Fibroblast of peridontal ligament (primary cell): ENCODE measurements at regions not wholly inside any gene's neighbourhood (a gene's known extent, or its start where the extent isn't known, plus 50 kb on each side); places are given as distances from the start of the nearest gene placed in this dataset.
"Not testable (repeated sequence)": the region's sequence is repeated elsewhere in the genome, so short reads cannot be mapped to it uniquely, and the experiment has no call there.

ENCODE experiments used
- DNase-seq: peaks from one replicate; pipeline ENCODE4 v3.0.0-alpha.2; 2010; ENCODE audit errors: extremely low read depth

DNA sequence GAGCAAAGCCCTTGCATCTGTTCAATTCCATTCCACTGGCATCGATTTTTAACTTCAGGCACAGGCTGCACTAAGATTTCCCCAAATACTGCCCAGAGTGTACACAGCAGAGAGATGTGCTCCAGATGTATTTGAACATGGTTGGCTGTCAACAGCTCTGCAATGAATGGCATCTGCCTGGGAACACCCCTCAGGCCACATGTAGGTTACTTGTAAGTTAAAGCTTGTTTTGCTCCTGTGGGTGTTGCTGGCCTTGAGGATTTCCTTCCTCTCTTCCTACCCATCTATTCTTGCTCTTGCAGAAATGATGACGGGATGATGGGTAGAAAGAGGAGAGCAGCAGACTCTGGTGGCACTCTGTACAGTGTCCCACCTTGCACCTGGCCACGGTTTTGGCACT lies 69.3 kb upstream of the HELT start:
- no peak for DNase-seq

DNA sequence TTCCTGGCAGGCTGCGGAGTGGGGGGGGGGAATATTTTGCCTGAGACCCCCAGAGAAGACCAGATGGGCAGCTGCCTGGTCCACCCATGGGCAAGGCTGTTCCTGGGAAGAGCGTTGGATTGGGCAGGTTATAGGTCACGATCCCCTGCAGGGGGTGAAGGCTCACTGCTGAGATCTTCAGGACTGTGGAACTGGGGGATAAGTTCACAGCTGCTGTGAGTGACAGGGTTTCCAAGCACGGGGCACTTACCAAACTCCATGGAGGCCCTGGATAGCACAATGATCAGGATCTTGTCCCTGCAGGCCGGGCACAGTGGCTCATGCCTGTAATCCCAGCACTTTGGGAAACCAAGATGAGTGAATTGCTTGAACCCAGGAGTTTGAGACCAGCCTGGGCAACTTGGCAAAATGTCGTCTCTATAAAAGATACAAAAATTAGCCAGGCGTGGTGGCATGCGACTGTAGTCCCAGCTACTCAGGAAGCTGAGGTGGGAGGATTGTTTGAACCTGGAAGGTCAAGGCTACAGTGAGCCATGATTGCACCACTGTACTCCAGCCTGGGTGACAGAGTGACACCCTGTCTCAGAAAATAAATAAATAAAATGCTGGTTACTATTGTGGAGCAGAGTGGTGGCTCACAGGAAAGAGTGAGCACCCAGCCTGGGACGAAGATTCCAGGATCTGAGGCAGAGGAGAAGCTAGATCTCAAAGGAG lies 68.0 kb upstream of the HELT start:
- no peak for DNase-seq

DNA sequence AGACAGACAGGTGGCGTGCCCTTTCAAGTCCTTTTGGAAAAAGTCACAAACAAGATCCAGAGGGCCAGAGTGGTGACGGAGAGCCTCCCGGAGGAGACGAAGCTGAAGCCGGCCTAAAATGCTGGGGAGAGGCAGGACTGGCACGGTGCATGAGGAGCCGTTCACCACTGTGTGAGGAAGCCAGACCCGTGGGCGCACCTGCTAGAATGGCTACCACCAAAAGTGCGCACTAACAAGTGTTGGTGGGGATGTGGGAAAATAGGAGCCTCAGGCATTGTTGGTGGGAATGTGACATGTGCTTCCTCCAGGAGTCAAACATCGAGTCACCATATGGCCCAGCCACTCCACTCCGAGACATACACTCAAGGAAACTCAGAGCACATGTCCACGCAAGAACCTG lies 67.4 kb upstream of the HELT start:
- no peak for DNase-seq

DNA sequence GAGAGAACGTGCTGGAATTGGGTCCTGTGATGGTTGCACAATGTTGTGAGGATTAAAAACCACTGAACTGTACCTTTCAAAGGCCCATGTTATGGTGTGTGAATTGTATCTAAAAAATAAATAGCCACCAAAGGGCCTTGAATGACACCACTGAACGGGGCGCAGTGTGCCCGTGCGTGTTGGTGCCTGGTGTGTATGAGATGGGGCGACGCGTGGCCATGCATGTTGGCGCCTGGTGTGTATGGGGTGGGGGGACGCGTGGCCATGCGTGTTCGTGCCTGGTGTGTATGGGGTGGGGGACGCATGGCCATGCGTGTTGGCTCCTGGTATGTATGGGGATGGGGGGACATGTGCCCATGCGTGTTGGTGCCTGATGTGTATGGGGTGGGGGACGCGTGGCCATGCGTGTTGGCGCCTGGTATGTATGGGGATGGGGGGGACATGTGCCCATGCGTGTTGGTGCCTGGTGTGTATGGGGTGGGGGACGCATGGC lies 66.6 kb upstream of the HELT start:
- DNase-seq = no peak

DNA sequence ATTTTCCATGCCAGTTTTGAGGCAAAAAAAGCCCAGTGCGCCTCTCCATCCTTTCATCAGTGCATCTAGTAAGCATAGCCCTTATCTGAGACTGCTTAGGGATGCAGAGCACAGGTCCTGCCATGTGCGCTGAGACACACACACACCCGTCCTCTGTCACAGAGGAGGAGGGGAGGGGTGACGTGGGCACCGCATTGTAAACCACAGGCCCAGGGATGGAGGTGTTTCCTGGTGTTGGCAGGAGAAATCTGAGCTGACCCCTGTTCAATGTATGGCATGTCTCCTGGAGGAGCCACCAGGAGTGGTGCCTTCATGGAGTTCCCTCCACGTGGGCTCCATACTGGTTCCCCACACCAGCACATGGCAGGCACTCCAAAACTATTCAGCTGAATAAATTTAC lies 65.8 kb upstream of the HELT start:
- DNase-seq = no peak

DNA sequence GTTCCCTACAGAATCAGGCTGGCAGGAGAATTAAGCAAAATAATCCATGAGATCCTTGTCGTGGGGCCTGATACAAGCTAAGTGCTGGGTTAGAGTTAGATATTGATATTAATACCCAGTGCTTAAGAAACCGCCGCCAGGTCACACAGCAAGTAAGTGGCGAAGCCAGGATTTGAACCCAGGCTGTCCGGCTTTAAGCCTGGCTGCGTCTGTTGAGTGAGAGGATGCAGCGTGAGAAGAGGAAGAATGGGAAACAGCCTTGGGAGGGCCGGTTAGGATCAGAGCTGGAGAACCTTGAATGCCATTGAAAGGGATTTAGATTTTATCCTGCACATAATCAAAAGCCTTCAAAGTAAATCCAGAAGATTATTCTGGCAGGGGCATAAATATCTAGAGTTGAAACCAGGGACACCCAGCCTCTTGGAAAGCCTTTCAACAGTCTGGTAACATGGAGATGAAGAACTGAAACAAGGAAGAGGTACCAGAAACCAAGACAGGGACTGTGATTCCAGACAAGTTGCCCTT lies 64.8 kb upstream of the HELT start:
- no peak for DNase-seq

DNA sequence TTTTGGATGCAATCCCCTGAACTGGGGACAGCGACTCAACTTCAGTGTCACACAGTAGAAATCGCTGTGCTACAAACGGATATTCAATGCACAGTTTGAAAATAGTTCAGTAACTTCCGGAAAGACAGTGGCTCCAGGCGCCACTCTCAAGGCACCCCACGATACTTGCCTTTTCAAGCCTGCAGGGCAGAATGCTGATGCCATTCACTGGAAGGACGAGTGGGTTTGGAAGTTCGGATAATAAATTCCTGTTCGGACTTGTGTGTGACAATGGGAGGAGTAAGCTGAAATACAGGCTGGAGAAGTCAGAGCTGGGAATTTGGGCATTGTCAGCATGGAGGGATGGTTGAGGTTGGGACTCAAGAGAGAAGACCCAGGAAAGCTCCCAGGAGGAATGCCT lies 64.3 kb upstream of the HELT start:
- no peak for DNase-seq

DNA sequence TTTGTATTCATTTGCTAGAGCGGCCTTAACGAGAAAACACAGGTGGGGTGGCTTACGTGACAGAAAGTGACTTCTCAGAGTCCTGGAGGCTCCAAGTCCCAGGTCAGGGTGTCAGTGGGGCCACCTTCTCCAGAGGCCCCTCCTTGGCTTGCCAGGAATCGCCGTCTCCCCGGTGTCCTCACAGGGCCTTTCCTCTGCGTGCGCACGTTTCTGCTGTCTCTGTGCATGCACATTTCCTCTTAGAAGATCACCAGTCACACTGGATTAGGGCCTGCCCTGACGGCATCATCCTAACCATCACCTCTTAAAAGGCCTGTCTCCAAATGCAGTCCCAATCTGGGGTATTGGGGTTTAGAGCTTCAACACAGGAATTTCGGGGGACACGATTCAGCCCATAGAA lies 63.8 kb upstream of the HELT start:
- DNase-seq = no peak

DNA sequence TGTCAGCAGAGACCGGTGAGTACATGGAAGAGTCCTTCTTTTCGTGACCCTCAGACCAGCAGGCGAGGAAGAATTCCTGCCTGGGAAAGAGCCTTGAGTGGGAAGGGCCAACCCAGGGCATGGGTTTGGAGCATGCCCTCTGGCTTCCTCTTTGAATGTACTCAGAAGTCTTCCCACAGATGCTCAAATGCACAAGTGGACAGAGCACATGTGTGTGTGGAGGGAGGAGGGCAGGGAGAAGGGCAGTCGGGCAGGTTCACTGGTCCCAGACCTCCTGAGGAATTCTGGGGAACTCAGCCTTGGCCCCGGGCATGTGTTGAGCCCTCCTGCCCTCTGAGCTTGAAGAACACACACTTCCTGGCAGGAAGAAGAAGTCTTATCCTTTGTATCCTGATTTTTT lies 63.2 kb upstream of the HELT start:
- DNase-seq = no peak

DNA sequence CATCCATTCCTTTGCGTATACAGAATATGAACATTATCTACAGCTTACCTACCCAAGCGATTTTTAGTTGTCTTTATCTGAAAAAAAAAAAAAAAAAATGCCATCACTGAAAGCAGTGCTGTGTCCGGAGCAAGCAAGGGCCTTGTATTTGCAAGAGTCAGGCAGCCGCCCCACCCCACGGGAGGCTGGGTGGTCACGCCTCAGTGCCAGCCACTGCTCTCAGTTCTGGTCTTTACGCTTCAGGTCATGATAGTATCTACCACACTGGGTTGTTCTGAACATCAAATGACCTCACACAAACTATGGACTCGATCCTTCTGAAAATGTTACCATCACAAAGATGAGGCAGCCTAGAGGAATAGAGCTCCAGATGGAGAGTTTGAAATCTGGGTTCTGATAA lies 62.7 kb upstream of the HELT start:
- DNase-seq = no peak

DNA sequence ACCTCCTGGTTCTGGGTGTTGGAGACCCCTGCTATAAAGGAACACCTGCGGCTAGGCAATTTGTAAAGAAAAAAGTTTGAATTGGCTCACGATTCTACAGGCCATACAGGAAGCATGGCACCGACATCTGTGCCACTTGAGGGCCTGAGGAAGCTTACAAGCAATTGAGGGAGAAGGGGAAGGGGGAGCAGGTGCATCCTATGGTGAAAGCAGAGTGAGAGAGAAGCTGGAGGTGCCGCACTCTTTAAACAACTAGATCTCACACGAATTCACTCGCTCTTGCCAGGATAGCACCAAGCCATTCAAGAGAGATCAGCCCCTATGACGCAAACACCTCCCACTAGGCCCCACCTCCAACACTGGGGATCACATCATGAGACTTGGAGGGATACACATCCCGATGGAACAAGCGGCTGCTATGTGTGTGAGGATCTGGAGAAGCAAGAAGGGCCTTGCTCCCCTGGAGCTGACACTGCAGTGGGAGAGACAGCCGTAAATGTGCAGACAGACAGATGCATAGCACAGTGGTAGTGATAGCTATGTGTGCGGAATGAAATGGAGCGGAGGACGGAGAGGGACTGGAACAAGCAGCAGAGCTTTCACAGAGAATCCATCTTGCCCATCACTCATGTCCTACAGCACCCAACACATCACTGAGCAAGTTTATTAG lies 60.7 kb upstream of the HELT start:
- DNase-seq = no peak

DNA sequence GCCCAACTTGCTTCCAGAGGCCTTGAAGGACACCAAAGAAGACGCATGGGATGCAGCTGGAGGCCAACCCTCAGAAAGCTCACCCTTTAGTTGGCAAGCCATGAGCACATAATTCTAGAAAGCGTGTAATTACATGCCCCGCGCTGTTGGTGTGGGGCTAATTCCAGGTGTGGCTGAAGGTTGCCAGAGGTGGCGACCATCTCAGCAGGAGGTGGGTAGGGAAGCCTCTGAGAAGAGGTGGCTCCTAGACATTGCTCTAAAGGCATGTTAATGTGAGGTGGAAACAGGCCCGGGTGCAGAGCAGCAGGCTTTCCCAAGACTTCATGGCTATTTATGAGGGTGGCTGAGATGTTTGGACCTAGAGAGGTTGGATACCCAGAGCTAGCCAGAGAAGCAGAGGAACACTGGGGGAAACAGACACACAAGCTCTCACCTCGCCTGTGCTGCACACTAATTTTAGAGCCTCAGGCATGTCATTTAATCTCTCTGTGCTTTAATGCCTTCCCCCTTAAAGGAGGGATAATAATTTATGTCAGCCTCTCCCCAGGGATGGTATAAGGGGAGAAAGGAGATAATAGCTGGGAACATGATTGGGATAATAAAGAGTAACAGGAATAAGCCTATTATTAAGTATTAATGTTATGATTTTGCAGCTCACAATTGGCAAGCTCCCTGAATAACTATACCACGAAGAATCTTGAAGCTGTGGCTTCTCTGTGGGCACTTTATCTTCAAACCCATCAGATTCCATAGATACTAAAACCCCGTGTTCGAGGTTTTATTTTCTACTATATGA lies 60.0 kb upstream of the HELT start:
- DNase-seq = no peak

DNA sequence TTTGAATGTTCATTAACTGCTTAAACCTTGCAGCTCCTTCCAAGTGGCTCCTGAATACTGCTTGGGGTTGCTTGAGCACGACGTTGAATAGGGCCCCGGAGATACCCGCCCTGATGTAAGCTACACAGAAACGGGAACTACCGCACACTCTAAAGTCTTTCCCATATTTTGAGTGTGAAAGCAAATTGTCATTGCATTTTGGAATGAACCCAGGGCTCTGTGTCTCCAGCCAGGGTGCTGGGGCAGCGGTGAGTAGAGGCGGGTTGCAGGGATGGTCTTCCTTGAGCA lies 59.4 kb upstream of the HELT start:
- no peak for DNase-seq

DNA sequence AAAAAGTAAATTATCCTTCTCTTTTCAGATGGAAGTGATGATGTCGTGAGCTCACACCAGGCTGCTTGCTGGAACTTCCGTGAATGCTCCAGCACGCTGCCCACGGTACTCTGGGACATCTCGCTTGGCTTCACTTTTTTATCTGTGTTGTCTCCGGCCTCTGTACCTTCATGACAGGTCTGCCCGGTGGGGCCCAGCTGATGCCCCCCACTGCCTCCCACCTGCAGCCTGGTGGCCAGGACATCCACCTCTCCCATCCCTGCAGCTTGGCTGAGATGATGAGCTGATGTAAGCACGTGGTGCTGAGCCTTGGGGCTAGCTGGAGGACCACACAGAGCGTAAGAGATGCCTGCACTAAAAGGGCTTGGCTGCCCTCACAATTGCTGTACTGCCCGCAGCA lies 59.0 kb upstream of the HELT start:
- DNase-seq = no peak

DNA sequence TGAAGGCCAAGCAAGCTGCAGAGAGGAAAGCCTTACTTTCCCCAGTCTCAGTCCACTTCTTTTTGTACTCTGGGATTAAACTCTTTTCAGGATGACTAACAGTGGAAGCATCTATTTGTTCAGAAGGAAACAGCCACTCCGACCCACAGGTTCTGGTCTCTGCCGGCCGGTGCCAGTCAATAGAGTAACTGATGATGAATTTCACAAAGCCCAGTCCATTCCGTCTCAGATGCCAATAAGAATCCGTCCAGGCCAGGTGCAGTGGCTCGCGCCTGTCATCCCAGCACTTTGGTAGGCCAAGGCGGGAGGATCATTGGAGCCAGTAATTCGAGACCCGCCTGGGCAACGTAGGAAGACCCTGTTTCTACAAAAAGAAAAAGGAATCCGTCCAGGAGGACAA lies 58.5 kb upstream of the HELT start:
- no peak for DNase-seq

DNA sequence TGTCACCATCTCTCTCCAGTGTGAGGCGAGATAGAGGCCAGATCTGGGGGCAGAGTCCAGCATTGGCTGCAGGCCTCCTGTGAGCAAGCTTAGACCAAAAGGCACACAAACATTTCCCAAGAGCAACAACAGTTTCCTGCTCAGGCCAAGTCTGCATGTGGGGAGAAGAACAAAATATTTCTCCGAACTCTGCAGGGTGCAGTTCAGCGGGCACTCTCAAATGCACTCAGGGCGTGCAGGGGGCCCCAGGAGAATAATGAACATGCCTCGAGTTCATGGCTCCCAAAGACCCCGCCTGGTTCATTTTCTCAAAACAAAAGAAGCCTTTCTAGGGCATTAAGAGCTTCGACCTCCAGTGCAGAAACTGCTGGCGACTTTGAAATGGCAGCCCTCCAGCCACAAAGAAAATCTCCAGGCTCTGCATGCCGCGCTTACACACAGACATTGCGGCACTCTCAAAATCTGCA lies 57.8 kb upstream of the HELT start:
- DNase-seq = no peak

DNA sequence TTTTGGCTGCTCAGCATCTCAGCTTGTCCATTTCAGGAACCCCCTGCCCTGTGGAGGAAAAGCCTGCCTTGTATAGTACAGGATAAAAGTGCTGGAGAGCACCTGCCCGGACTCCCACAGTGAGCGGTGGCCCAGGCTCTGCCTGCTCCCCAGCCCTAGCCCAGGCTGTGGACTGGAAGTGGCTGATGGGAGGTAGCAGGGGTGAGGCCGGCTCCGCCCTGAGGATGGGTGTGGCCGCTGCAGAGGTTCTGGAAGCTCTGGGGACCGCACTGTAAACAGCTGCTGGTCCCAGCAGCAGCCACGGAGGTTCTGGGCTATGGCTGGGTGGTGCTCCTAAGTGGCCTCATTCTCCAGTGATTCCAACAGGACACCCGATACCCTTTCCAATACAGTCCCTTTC lies 56.6 kb upstream of the HELT start:
- DNase-seq = no peak

DNA sequence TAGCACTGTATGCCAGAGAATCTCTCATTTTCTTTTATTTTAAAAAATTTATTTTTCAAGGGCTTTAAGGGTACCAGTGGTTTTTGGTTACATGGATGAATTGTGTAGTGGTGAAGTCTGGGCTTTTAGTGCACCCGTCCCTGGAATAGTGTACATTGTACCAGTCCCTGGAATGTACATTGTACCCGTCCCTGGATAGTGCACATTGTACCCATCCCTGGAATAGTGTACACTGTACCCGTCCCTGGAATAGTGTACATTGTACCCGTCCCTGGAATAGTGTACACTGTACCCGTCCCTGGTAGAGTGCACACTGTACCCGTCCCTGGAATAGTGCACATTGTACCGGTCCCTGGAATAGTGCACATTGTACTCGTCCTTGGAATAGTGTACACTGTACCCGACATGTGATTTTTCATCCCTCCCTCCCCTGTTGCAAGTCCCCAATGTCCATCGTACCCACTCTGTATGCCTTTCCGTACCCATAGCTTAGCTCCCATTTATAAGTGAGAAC lies 56.1 kb upstream of the HELT start:
- no peak for DNase-seq

DNA sequence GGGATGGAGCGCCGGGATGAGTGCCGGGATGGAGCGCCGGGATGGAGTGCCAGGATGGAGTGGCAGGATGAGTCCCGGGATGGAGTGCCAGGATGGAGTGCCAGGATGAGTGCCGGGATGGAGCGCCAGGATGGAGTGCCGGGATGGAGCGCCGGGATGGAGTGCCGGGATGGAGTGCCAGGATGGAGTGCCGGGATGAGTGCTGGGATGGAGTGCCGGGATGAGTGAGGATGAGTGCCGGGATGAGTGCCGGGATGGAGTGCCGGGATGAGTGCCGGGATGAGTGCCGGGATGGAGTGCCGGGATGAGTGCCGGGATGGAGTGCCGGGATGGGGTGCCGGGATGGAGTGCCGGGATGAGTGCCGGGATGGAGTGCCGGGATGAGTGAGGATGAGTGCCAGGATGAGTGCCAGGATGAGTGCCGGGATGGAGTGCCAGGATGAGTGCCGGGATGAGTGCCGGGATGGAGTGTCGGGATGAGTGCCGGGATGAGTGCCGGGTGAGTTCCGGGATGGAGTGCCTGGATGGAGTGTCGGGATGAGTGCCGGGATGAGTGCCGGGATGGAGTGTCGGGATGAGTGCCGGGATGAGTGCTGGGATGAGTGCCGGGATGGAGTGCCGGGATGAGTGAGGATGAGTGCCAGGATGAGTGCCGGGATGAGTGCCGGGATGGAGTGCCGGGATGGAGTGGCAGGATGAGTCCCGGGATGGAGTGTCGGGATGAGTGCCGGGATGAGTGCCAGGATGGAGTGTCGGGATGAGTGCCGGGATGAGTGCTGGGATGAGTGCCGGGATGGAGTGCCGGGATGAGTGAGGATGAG lies 52.9 kb upstream of the HELT start:
- DNase-seq = not testable (repeated sequence)

DNA sequence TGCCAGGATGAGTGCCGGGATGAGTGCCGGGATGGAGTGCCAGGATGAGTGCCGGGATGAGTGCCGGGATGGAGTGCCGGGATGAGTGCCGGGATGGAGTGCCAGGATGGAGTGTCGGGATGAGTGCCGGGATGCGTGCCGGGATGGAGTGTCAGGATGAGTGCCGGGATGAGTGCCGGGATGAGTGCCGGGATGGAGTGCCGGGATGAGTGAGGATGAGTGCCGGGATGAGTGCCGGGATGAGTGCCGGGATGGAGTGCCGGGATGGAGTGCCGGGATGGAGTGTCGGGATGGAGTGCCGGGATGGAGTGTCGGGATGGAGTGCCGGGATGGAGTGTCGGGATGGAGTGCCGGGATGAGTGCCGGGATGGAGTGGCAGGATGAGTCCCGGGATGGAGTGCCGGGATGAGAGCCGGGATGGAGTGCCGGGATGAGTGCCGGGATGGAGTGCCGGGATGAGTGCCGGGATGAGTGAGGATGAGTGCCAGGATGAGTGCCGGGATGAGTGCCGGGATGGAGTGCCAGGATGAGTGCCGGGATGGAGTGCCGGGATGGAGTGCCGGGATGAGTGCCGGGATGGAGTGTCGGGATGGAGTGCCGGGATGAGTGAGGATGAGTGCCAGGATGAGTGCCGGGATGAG lies 52.1 kb upstream of the HELT start:
- not testable (repeated sequence) for DNase-seq

DNA sequence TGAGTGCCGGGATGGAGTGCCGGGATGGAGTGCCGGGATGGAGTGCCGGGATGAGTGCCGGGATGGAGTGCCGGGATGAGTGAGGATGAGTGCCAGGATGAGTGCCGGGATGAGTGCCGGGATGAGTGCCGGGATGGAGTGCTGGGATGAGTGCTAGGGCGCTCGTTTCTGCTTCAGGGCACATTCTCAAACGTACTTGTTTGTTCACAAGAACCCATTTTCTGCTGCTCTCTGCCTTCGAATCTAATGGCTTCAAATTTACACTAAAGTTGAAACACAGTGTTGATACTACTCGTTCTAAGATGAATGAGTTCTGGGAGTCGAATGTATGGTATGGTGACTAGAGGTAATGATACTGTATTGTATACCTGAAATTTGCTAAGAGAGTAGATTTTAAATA lies 50.6 kb upstream of the HELT start:
- DNase-seq = not testable (repeated sequence)
